ENCODE measurements at regions not wholly inside any gene's neighbourhood (a gene's known extent, or its start where the extent isn't known, plus 50 kb on each side); places are given as distances from the start of the nearest gene placed in this dataset.

DNA sequence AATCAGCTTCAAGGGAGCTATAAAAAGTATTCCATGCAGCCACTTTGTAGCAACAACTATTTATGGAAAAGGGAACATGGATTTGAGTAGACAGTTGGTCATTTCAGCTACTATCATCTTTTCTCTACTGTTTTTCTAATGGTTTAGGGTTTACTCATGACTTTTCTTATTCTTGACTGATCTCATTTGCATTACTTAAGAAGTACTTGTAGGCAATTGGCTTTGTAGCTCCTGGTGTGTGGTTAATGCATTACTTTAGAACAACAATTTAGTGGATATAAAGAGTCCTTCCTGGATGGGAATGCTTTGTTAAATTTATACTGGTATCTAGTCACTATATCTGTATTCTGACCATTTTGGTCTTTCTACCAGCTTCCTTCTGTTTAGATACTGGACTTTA is 59.8 kb upstream of the NTRK2 start:
- no peaks in the 10 kb centered on the region for H3K9me2 ChIP-seq (ENCODE audit: insufficient read depth)
- no peak overlapping the region for H2AFZ ChIP-seq (ENCODE audit: low read depth, low read length, poor library complexity, severe bottlenecking)
- H3K4me1 ChIP-seq (ENCODE audit: control insufficient read depth in 1 of 2, insufficient read depth in 2 of 2, low read length in 2 of 2): no peaks in the 10 kb centered on the region
- no peaks in the 10 kb centered on the region; the same call in none of the 2 replicates for H3K27me3 ChIP-seq (ENCODE audit: insufficient read depth, low read length)
- H3K9me3 ChIP-seq (ENCODE audit: control insufficient read depth in 1 of 2, insufficient read depth in 1 of 2, low read depth in 1 of 2, low read length in 2 of 2): no peaks in the 10 kb centered on the region
- intact Hi-C loops (cut with micrococcal nuclease): no loop called here
- POLR2A ChIA-PET: no interaction called here
- H4K20me1 ChIP-seq (ENCODE audit: insufficient read depth): no peaks in the 10 kb centered on the region
- H3K4me2 ChIP-seq (ENCODE audit: low read length): no peak overlapping the region
- no peak overlapping the region for H3K4me3 ChIP-seq (replicated peaks in 1 of 2; ENCODE audit: low read depth in 1 of 2, low read length in 2 of 2)
- H3K27ac ChIP-seq (ENCODE audit: low read depth, low read length): no peak overlapping the region
- no peak for DNase-seq (ENCODE audit: low read depth, low spot score)
- RAD21 ChIA-PET (ENCODE audit: low non-redundant PET in 1 of 2, low total read pairs in 2 of 2, uncharacterized antibody in 2 of 2, unreplicated experiment in 2 of 2): no interaction called here
- TF ChIP-seq ZBTB33 (IDR thresholded peaks at IDR 0.05; ENCODE audit: extremely low read depth, insufficient replicate concordance, low read length): no peak
- no peak for TF ChIP-seq TCF7L2 (IDR thresholded peaks at IDR 0.05; ENCODE audit: borderline replicate concordance, extremely low read depth, insufficient read depth, insufficient read length)
- no peak for TF ChIP-seq SIN3A (IDR thresholded peaks at IDR 0.05; ENCODE audit: low read depth)
- TF ChIP-seq CEBPB (IDR thresholded peaks at IDR 0.05; ENCODE audit: low read depth): no peak
- ATAC-seq: no peak
- H3K79me2 ChIP-seq (ENCODE audit: insufficient read depth, low read length): no peaks in the 10 kb centered on the region
- no peak overlapping the region for H3K9ac ChIP-seq (ENCODE audit: low read length)
- no TSS peak for BruUV-seq (replicated peaks)
- CTCF ChIA-PET: no interaction called here
- no peaks in the 10 kb centered on the region for H3K36me3 ChIP-seq (ENCODE audit: control insufficient read depth in 1 of 2, insufficient read depth in 2 of 2, low read length in 2 of 2)

DNA sequence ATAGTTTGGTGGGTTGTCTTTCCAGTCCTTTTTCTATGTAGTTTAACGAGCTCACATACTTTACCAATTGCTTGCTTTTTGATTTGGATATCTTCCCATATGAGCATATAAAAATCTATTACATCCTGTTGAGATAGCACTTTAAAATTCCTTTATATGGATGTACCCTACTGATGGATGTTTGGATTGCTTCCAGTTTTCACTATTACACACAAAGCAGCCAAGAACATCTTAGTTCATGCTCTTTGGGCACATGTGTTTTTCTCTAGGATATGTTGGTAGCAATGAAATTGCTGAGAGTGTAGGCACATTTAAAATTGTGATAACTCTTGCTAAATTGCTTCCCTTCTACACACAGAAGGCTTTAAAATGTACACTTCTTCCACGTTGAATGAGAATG is 56.1 kb upstream of the NTRK2 start:
- RAD21 ChIA-PET (ENCODE audit: low non-redundant PET in 1 of 2, low total read pairs in 2 of 2, uncharacterized antibody in 2 of 2, unreplicated experiment in 2 of 2): no interaction called here
- no TSS peak for BruUV-seq (replicated peaks)
- no peak for TF ChIP-seq SIN3A (IDR thresholded peaks at IDR 0.05; ENCODE audit: low read depth)
- TF ChIP-seq YY1 (IDR thresholded peaks at IDR 0.05; ENCODE audit: extremely low read depth, insufficient replicate concordance, low read depth, low read length): no peak
- H3K4me2 ChIP-seq (ENCODE audit: low read length): no peak overlapping the region
- H3K36me3 ChIP-seq (ENCODE audit: control insufficient read depth in 1 of 2, insufficient read depth in 2 of 2, low read length in 2 of 2): no peaks in the 10 kb centered on the region
- intact Hi-C loops (cut with micrococcal nuclease): no loop called here
- no peak overlapping the region for H3K9ac ChIP-seq (ENCODE audit: low read length)
- CTCF ChIA-PET: no interaction called here
- no peaks in the 10 kb centered on the region for H3K9me3 ChIP-seq (ENCODE audit: control insufficient read depth in 1 of 2, insufficient read depth in 1 of 2, low read depth in 1 of 2, low read length in 2 of 2)
- peaks cover 6% of the 10 kb centered on the region for H3K27me3 ChIP-seq (ENCODE audit: insufficient read depth, low read length)
- no peak overlapping the region for H3K27ac ChIP-seq (ENCODE audit: low read depth, low read length)
- H3K4me3 ChIP-seq (replicated peaks in 1 of 2; ENCODE audit: low read depth in 1 of 2, low read length in 2 of 2): no peak overlapping the region
- no peak for DNase-seq (ENCODE audit: low read depth, low spot score)
- no peak for ATAC-seq
- H3K4me1 ChIP-seq (ENCODE audit: control insufficient read depth in 1 of 2, insufficient read depth in 2 of 2, low read length in 2 of 2): no peaks in the 10 kb centered on the region
- no peaks in the 10 kb centered on the region for H3K79me2 ChIP-seq (ENCODE audit: insufficient read depth, low read length)
- no peaks in the 10 kb centered on the region for H3K9me2 ChIP-seq (ENCODE audit: insufficient read depth)
- H2AFZ ChIP-seq (ENCODE audit: low read depth, low read length, poor library complexity, severe bottlenecking): no peak overlapping the region
- H4K20me1 ChIP-seq (ENCODE audit: insufficient read depth): no peaks in the 10 kb centered on the region
- POLR2A ChIA-PET: no interaction called here

Measured in HCT116 (cell line).